Epithelial cell of esophagus (primary cell): ENCODE measurements at regions not wholly inside any gene's neighbourhood (a gene's known extent, or its start where the extent isn't known, plus 50 kb on each side); places are given as distances from the start of the nearest gene placed in this dataset.

Experiments used
- DNase-seq: peaks from one replicate; pipeline ENCODE4 v3.0.0; 2010; ENCODE audit warnings: low read depth
- H3K4me3 ChIP-seq: 2 replicates; pipeline ENCODE4 v1.5.1; 2011; ENCODE audit warnings: mild to moderate bottlenecking, low read length, control low read depth
- CTCF ChIP-seq: IDR thresholded peaks from 2 replicates; pipeline ENCODE4 v1.5.1; 2011; ENCODE audit warnings: low read depth, mild to moderate bottlenecking, low read length, control low read depth, inconsistent platforms; ENCODE audit not compliant: insufficient read depth; ENCODE audit errors: missing control alignments

- no peak for DNase-seq
- no peak overlapping the region for H3K4me3 ChIP-seq
- no peak for TF ChIP-seq CTCF
Measured at GRCh38 chr5:124436294-124436693, 310.1 kb downstream of the ZNF608 start.

- no peak overlapping the region for H3K4me3 ChIP-seq
- DNase-seq = no peak
- no peak for TF ChIP-seq CTCF
Measured at GRCh38 chr5:124433170-124433569, 313.3 kb downstream of the ZNF608 start.

- H3K4me3 ChIP-seq = no peak overlapping the region
- no peak for TF ChIP-seq CTCF
- DNase-seq = no peak
Measured at GRCh38 chr5:124421584-124421983, 324.9 kb downstream of the ZNF608 start.

GRCh38 chr5:124420952-124421351 lies 325.5 kb downstream of the ZNF608 start:
- H3K4me3 ChIP-seq = no peak overlapping the region
- no peak for TF ChIP-seq CTCF
- DNase-seq = no peak

- no peak for DNase-seq
- H3K4me3 ChIP-seq = no peak overlapping the region
- TF ChIP-seq CTCF = no peak
Measured at GRCh38 chr5:124419531-124419930, 326.9 kb downstream of the ZNF608 start.

- TF ChIP-seq CTCF = no peak
- no peak overlapping the region for H3K4me3 ChIP-seq
Measured at GRCh38 chr5:124418390-124418789, 328.0 kb downstream of the ZNF608 start.

GRCh38 chr5:124417196-124417595 lies 329.2 kb downstream of the ZNF608 start:
- H3K4me3 ChIP-seq = no peak overlapping the region
- no peak for DNase-seq
- TF ChIP-seq CTCF = no peak

More at GRCh38 chr5:124418390-124418789, 328.0 kb downstream of the ZNF608 start:
- DNase-seq = no peak
